ENCODE measurements at regions not wholly inside any gene's neighbourhood (a gene's known extent, or its start where the extent isn't known, plus 50 kb on each side); places are given as distances from the start of the nearest gene placed in this dataset.

DNA sequence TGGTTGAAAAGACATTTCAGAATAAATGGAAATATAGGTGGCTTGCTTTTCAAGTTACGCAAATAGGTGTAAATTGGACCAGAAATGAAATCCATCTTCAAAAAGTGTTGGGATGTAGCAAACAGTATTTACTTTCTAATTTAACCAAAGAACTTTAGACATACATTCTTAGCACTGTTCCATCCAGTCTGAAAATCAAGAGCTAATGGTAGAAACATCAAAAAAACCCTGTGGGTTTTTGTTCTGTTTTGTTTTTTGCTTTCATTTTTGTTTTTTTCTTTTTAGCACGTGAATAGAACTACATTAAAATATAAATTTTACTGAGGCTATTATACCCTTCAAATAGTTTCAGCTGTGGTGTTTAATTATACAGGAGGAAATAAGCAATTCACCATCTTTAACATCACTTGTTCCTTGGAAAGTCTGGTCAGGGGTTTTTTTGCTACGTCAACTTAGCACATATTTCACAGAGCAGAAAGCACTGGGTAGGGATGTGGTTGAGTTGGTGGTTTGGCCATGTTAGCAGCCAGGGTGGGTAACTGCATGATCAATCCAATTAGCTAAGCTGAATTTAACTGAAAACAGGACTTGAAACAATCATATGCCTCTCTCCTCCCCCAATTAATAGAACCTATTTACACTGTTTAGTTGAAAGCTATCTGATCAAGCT is 275.4 kb upstream of the PFKP start:
- Histone ChIP-seq H3K27me3 (ENCODE audit: low read length) (no peaks in the 10 kb centered on the region), H3F3A (ENCODE audit: insufficient read depth) (no peaks in the 10 kb centered on the region), H2AFZ (ENCODE audit: low read depth, low read length, severe bottlenecking) (no peak overlapping the region), H3K4me3 (ENCODE audit: insufficient read depth, low read length, poor library complexity, severe bottlenecking) (no peak overlapping the region), H3K79me2 (ENCODE audit: insufficient read depth, low read length) (no peaks in the 10 kb centered on the region), H3K9me2 (replicated peaks; ENCODE audit: insufficient read depth, low read length) (no peaks in the 10 kb centered on the region), H3K4me2 (ENCODE audit: low read depth, low read length, poor library complexity, severe bottlenecking) (no peak overlapping the region), H3K36me3 (ENCODE audit: low read length) (no peaks in the 10 kb centered on the region), H3K27ac (ENCODE audit: low read depth, low read length) (no peak overlapping the region), H3K9ac (ENCODE audit: low read length) (no peak overlapping the region), H3K9me3 (ENCODE audit: insufficient read depth, low read length) (no peaks in the 10 kb centered on the region), H4K20me1 (ENCODE audit: low read depth, low read length) (no peaks in the 10 kb centered on the region)
- TF ChIP-seq EZH2phosphoT487 (conservative IDR thresholded peaks at IDR 0.05; ENCODE audit: low read length) = no peak
- TF ChIP-seq, protein P1, sequence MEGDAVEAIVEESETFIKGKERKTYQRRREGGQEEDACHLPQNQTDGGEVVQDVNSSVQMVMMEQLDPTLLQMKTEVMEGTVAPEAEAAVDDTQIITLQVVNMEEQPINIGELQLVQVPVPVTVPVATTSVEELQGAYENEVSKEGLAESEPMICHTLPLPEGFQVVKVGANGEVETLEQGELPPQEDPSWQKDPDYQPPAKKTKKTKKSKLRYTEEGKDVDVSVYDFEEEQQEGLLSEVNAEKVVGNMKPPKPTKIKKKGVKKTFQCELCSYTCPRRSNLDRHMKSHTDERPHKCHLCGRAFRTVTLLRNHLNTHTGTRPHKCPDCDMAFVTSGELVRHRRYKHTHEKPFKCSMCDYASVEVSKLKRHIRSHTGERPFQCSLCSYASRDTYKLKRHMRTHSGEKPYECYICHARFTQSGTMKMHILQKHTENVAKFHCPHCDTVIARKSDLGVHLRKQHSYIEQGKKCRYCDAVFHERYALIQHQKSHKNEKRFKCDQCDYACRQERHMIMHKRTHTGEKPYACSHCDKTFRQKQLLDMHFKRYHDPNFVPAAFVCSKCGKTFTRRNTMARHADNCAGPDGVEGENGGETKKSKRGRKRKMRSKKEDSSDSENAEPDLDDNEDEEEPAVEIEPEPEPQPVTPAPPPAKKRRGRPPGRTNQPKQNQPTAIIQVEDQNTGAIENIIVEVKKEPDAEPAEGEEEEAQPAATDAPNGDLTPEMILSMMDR (IDR thresholded peaks at IDR 0.05; ENCODE audit: insufficient read depth, low read length, poor library complexity, severe bottlenecking) = no peak

GRCh38 chr10:2790396-2791188 is 276.8 kb upstream of the PFKP start:
- Histone ChIP-seq H3K9ac (ENCODE audit: low read length) (no peak overlapping the region), H3K9me2 (replicated peaks; ENCODE audit: insufficient read depth, low read length) (no peaks in the 10 kb centered on the region)

GRCh38 chr10:2786251-2786650 is 281.1 kb upstream of the PFKP start:
- Histone ChIP-seq H3K36me3 (ENCODE audit: low read length) (no peaks in the 10 kb centered on the region), H2AFZ (ENCODE audit: low read depth, low read length, severe bottlenecking) (no peak overlapping the region), H4K20me1 (ENCODE audit: low read depth, low read length) (no peaks in the 10 kb centered on the region), H3F3A (ENCODE audit: insufficient read depth) (no peaks in the 10 kb centered on the region), H3K4me3 (ENCODE audit: insufficient read depth, low read length, poor library complexity, severe bottlenecking) (no peak overlapping the region), H3K79me2 (ENCODE audit: insufficient read depth, low read length) (no peaks in the 10 kb centered on the region), H3K9me3 (ENCODE audit: insufficient read depth, low read length) (no peaks in the 10 kb centered on the region), H3K27ac (ENCODE audit: low read depth, low read length) (no peak overlapping the region), H3K9me2 (replicated peaks; ENCODE audit: insufficient read depth, low read length) (no peaks in the 10 kb centered on the region), H3K9ac (ENCODE audit: low read length) (no peak overlapping the region), H3K27me3 (ENCODE audit: low read length) (no peaks in the 10 kb centered on the region), H3K4me2 (ENCODE audit: low read depth, low read length, poor library complexity, severe bottlenecking) (no peak overlapping the region)
- TF ChIP-seq, protein P1 (IDR thresholded peaks at IDR 0.05; ENCODE audit: insufficient read depth, low read length, poor library complexity, severe bottlenecking) = no peak
- no peak for TF ChIP-seq EZH2phosphoT487 (conservative IDR thresholded peaks at IDR 0.05; ENCODE audit: low read length)

More at GRCh38 chr10:2790396-2791188, 276.8 kb upstream of the PFKP start:
- H3K4me2 ChIP-seq (ENCODE audit: low read depth, low read length, poor library complexity, severe bottlenecking) = no peak overlapping the region
- H3K36me3 ChIP-seq (ENCODE audit: low read length) = no peaks in the 10 kb centered on the region
- H4K20me1 ChIP-seq (ENCODE audit: low read depth, low read length) = no peaks in the 10 kb centered on the region
- H3K4me3 ChIP-seq (ENCODE audit: insufficient read depth, low read length, poor library complexity, severe bottlenecking) = no peak overlapping the region
- H3K27ac ChIP-seq (ENCODE audit: low read depth, low read length) = no peak overlapping the region
- no peak overlapping the region for H2AFZ ChIP-seq (ENCODE audit: low read depth, low read length, severe bottlenecking)
- H3F3A ChIP-seq (ENCODE audit: insufficient read depth) = no peaks in the 10 kb centered on the region
- no peaks in the 10 kb centered on the region for H3K79me2 ChIP-seq (ENCODE audit: insufficient read depth, low read length)
- no peak for TF ChIP-seq EZH2phosphoT487 (conservative IDR thresholded peaks at IDR 0.05; ENCODE audit: low read length)
- TF ChIP-seq, protein P1 (IDR thresholded peaks at IDR 0.05; ENCODE audit: insufficient read depth, low read length, poor library complexity, severe bottlenecking) = no peak
- H3K27me3 ChIP-seq (ENCODE audit: low read length) = no peaks in the 10 kb centered on the region
- H3K9me3 ChIP-seq (ENCODE audit: insufficient read depth, low read length) = no peaks in the 10 kb centered on the region

All from SU-DHL-6 (cell line).